ENCODE measurements at regions not wholly inside any gene's neighbourhood (a gene's known extent, or its start where the extent isn't known, plus 50 kb on each side); places are given as distances from the start of the nearest gene placed in this dataset.

GRCh38 chr6:117110146-117110545 lies 155.2 kb upstream of the VGLL2 start:
- Histone ChIP-seq H3K9me3 (no peaks in the 10 kb centered on the region), H3K36me3 (no peaks in the 10 kb centered on the region), H3K4me3 (replicated peaks in 1 of 3) (no peak overlapping the region), H3K27ac (no peak overlapping the region), H3K27me3 (no peaks in the 10 kb centered on the region), H3K4me1 (no peaks in the 10 kb centered on the region)
- no peak for DNase-seq
- TF ChIP-seq POLR2A (IDR thresholded peaks at IDR 0.05) = no peak
- WGBS, 2 donors = 81 to 84% methylated on average over 1 of the region's 1 CpG
- intact Hi-C loops (cut with DNase I) = no loop called here

GRCh38 chr6:117110737-117111136 lies 154.6 kb upstream of the VGLL2 start:
- WGBS, 2 donors = 69 to 93% methylated on average over 4 to 5 of the region's 5 CpGs

GRCh38 chr6:117117652-117118051 lies 147.7 kb upstream of the VGLL2 start:
- H3K27me3 ChIP-seq = no peaks in the 10 kb centered on the region
- intact Hi-C loops (cut with DNase I) = no loop called here
- WGBS, 2 donors = 13 to 17% methylated on average over 1 of the region's 1 CpG
- H3K27ac ChIP-seq = no peak overlapping the region
- no peaks in the 10 kb centered on the region for H3K36me3 ChIP-seq
- no peak overlapping the region for H3K4me3 ChIP-seq (replicated peaks in 1 of 3)
- DNase-seq = no peak
- no peak for TF ChIP-seq POLR2A (IDR thresholded peaks at IDR 0.05)
- TF ChIP-seq CTCF (IDR thresholded peaks at IDR 0.05) = no peak
- no peaks in the 10 kb centered on the region for H3K9me3 ChIP-seq
- no peaks in the 10 kb centered on the region for H3K4me1 ChIP-seq

More at GRCh38 chr6:117110737-117111136, 154.6 kb upstream of the VGLL2 start:
- H3K9me3 ChIP-seq = no peaks in the 10 kb centered on the region
- TF ChIP-seq CTCF (IDR thresholded peaks at IDR 0.05) = no peak
- no peak for TF ChIP-seq POLR2A (IDR thresholded peaks at IDR 0.05)
- H3K4me1 ChIP-seq = no peaks in the 10 kb centered on the region
- H3K4me3 ChIP-seq (replicated peaks in 1 of 3) = no peak overlapping the region
- no peak overlapping the region for H3K27ac ChIP-seq
- DNase-seq = no peak
- H3K27me3 ChIP-seq = no peaks in the 10 kb centered on the region
- intact Hi-C loops (cut with DNase I) = no loop called here
- H3K36me3 ChIP-seq = no peaks in the 10 kb centered on the region

- TF ChIP-seq CTCF (IDR thresholded peaks at IDR 0.05) = no peak
- no peak for TF ChIP-seq POLR2A (IDR thresholded peaks at IDR 0.05)
- Histone ChIP-seq H3K4me1 (no peaks in the 10 kb centered on the region), H3K9me3 (no peaks in the 10 kb centered on the region), H3K27ac (no peak overlapping the region), H3K36me3 (no peaks in the 10 kb centered on the region), H3K27me3 (no peaks in the 10 kb centered on the region), H3K4me3 (replicated peaks in 1 of 3) (no peak overlapping the region)
- intact Hi-C loops (cut with DNase I) = no loop called here
- no peak for DNase-seq
Measured at GRCh38 chr6:117118490-117118889, 146.9 kb upstream of the VGLL2 start.

GRCh38 chr6:117126213-117126612 lies 139.1 kb upstream of the VGLL2 start:
- H3K9me3 ChIP-seq = no peaks in the 10 kb centered on the region
- no peak for TF ChIP-seq CTCF (IDR thresholded peaks at IDR 0.05)
- no peak for TF ChIP-seq POLR2A (IDR thresholded peaks at IDR 0.05)
- no peak overlapping the region for H3K4me3 ChIP-seq (replicated peaks in 1 of 3)
- no peaks in the 10 kb centered on the region for H3K27me3 ChIP-seq
- H3K27ac ChIP-seq = no peak overlapping the region
- H3K36me3 ChIP-seq = no peaks in the 10 kb centered on the region
- 70 to 85% methylated on average over 1 of the region's 1 CpG for WGBS, 2 donors
- intact Hi-C loops (cut with DNase I) = no loop called here
- DNase-seq = no peak
- no peaks in the 10 kb centered on the region for H3K4me1 ChIP-seq

- 95 to 96% methylated on average over 1 of the region's 1 CpG for WGBS, 2 donors
Measured at GRCh38 chr6:117128052-117128451, 137.3 kb upstream of the VGLL2 start.

More at GRCh38 chr6:117128052-117128451, 137.3 kb upstream of the VGLL2 start:
- Histone ChIP-seq H3K36me3 (no peaks in the 10 kb centered on the region), H3K4me1 (no peaks in the 10 kb centered on the region), H3K9me3 (no peaks in the 10 kb centered on the region), H3K4me3 (replicated peaks in 1 of 3) (no peak overlapping the region), H3K27ac (no peak overlapping the region), H3K27me3 (no peaks in the 10 kb centered on the region)
- no peak for TF ChIP-seq CTCF (IDR thresholded peaks at IDR 0.05)
- TF ChIP-seq POLR2A (IDR thresholded peaks at IDR 0.05) = no peak
- DNase-seq = no peak
- intact Hi-C loops (cut with DNase I) = no loop called here
